WTC11 (cell line): ENCODE measurements at regions not wholly inside any gene's neighbourhood (a gene's known extent, or its start where the extent isn't known, plus 50 kb on each side); places are given as distances from the start of the nearest gene placed in this dataset.

Experiments used
- CBFB ChIP-seq: sonication (generic); formaldehyde crosslinking; IDR thresholded peaks from 2 replicates; pipeline ENCODE4 v1.8.1; 2022; ENCODE audit warnings: mild to moderate bottlenecking, low read depth, missing genetic modification reagents
- FOXJ3 ChIP-seq: sonication (generic); formaldehyde crosslinking; IDR thresholded peaks from 2 replicates; pipeline ENCODE4 v1.9.0; 2021; ENCODE audit warnings: missing genetic modification reagents, mild to moderate bottlenecking, borderline replicate concordance
- FOXP1 ChIP-seq: sonication (generic); formaldehyde crosslinking; IDR thresholded peaks from 2 replicates; pipeline ENCODE4 v1.8.0; 2022; ENCODE audit warnings: missing genetic modification reagents, mild to moderate bottlenecking, moderate library complexity, borderline replicate concordance
- NFYB ChIP-seq: sonication (generic); formaldehyde crosslinking; conservative IDR thresholded peaks from 2 replicates; pipeline ENCODE4 v1.8.0; 2022; ENCODE audit warnings: low read depth, missing genetic modification reagents
- NR2C2 ChIP-seq: sonication (generic); formaldehyde crosslinking; IDR thresholded peaks from 2 replicates; pipeline ENCODE4 v1.8.0; 2022; ENCODE audit warnings: mild to moderate bottlenecking, missing genetic modification reagents
- SP1 ChIP-seq: sonication (generic); formaldehyde crosslinking; conservative IDR thresholded peaks from 2 replicates; pipeline ENCODE4 v1.8.1; 2022; ENCODE audit warnings: missing genetic modification reagents
- TF ChIP-seq, protein P1 (sequence below): sonication (generic); formaldehyde crosslinking; IDR thresholded peaks from 2 replicates; pipeline ENCODE4 v1.8.1; 2023; ENCODE audit warnings: mild to moderate bottlenecking, missing genetic modification reagents
- TF ChIP-seq, protein P2 (sequence below): fragments of 200-600 bp; IDR thresholded peaks from 2 replicates; pipeline ENCODE4 v1.8.0; 2022; ENCODE audit warnings: antibody characterized with exemption
- TF ChIP-seq, protein P3 (sequence below): sonication (generic); formaldehyde crosslinking; IDR thresholded peaks from 2 replicates; pipeline ENCODE4 v1.8.0; 2022; ENCODE audit warnings: mild to moderate bottlenecking, missing genetic modification reagents
- TF ChIP-seq, protein P4 (sequence below): sonication (generic); formaldehyde crosslinking; IDR thresholded peaks from 2 replicates; pipeline ENCODE4 v1.8.0; 2023; ENCODE audit warnings: missing genetic modification reagents, mild to moderate bottlenecking, borderline replicate concordance
- TF ChIP-seq, protein P5 (sequence below): sonication (generic); formaldehyde crosslinking; IDR thresholded peaks from 2 replicates; pipeline ENCODE4 v1.8.0; 2023; ENCODE audit warnings: mild to moderate bottlenecking, missing genetic modification reagents
- TF ChIP-seq, protein P6 (sequence below): sonication (generic); formaldehyde crosslinking; conservative IDR thresholded peaks from 2 replicates; pipeline ENCODE4 v1.8.1; 2022; ENCODE audit warnings: mild to moderate bottlenecking, missing genetic modification reagents

DNA sequence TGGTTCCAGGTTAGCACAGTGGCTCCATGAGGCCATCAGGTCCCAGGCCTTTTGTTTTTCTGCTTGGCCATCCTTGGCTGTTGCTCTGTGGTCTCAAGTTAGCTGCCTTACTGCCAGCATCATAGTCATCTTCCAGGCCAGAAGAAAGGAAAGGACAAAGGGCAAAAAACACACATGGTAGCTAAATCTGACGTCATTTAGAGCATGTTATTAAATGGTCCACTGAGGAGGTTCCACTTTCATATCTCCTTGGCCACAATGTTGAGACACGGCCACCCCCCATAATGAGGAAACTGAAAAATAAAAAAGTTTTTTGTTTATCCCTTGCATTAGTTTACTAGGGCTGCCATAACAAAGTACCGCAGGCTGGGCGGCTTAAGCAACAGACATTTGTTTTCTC, 106.4 kb upstream of the NIPBL start:
- TF ChIP-seq NR2C2 (CRISPR knock-in tag) (no peak), NFYB (CRISPR knock-in tag) (no peak), FOXP1 (CRISPR knock-in tag) (no peak), SP1 (CRISPR knock-in tag) (no peak), CBFB (no peak), FOXJ3 (CRISPR knock-in tag) (no peak)
- TF ChIP-seq, protein P1, sequence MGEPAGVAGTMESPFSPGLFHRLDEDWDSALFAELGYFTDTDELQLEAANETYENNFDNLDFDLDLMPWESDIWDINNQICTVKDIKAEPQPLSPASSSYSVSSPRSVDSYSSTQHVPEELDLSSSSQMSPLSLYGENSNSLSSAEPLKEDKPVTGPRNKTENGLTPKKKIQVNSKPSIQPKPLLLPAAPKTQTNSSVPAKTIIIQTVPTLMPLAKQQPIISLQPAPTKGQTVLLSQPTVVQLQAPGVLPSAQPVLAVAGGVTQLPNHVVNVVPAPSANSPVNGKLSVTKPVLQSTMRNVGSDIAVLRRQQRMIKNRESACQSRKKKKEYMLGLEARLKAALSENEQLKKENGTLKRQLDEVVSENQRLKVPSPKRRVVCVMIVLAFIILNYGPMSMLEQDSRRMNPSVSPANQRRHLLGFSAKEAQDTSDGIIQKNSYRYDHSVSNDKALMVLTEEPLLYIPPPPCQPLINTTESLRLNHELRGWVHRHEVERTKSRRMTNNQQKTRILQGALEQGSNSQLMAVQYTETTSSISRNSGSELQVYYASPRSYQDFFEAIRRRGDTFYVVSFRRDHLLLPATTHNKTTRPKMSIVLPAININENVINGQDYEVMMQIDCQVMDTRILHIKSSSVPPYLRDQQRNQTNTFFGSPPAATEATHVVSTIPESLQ (CRISPR knock-in tag), result no peak
- TF ChIP-seq, protein P2, sequence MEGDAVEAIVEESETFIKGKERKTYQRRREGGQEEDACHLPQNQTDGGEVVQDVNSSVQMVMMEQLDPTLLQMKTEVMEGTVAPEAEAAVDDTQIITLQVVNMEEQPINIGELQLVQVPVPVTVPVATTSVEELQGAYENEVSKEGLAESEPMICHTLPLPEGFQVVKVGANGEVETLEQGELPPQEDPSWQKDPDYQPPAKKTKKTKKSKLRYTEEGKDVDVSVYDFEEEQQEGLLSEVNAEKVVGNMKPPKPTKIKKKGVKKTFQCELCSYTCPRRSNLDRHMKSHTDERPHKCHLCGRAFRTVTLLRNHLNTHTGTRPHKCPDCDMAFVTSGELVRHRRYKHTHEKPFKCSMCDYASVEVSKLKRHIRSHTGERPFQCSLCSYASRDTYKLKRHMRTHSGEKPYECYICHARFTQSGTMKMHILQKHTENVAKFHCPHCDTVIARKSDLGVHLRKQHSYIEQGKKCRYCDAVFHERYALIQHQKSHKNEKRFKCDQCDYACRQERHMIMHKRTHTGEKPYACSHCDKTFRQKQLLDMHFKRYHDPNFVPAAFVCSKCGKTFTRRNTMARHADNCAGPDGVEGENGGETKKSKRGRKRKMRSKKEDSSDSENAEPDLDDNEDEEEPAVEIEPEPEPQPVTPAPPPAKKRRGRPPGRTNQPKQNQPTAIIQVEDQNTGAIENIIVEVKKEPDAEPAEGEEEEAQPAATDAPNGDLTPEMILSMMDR, result no peak
- TF ChIP-seq, protein P3, sequence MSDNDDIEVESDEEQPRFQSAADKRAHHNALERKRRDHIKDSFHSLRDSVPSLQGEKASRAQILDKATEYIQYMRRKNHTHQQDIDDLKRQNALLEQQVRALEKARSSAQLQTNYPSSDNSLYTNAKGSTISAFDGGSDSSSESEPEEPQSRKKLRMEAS (CRISPR knock-in tag), result no peak
- TF ChIP-seq, protein P4, sequence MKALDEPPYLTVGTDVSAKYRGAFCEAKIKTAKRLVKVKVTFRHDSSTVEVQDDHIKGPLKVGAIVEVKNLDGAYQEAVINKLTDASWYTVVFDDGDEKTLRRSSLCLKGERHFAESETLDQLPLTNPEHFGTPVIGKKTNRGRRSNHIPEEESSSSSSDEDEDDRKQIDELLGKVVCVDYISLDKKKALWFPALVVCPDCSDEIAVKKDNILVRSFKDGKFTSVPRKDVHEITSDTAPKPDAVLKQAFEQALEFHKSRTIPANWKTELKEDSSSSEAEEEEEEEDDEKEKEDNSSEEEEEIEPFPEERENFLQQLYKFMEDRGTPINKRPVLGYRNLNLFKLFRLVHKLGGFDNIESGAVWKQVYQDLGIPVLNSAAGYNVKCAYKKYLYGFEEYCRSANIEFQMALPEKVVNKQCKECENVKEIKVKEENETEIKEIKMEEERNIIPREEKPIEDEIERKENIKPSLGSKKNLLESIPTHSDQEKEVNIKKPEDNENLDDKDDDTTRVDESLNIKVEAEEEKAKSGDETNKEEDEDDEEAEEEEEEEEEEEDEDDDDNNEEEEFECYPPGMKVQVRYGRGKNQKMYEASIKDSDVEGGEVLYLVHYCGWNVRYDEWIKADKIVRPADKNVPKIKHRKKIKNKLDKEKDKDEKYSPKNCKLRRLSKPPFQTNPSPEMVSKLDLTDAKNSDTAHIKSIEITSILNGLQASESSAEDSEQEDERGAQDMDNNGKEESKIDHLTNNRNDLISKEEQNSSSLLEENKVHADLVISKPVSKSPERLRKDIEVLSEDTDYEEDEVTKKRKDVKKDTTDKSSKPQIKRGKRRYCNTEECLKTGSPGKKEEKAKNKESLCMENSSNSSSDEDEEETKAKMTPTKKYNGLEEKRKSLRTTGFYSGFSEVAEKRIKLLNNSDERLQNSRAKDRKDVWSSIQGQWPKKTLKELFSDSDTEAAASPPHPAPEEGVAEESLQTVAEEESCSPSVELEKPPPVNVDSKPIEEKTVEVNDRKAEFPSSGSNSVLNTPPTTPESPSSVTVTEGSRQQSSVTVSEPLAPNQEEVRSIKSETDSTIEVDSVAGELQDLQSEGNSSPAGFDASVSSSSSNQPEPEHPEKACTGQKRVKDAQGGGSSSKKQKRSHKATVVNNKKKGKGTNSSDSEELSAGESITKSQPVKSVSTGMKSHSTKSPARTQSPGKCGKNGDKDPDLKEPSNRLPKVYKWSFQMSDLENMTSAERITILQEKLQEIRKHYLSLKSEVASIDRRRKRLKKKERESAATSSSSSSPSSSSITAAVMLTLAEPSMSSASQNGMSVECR, result no peak
- TF ChIP-seq, protein P5, sequence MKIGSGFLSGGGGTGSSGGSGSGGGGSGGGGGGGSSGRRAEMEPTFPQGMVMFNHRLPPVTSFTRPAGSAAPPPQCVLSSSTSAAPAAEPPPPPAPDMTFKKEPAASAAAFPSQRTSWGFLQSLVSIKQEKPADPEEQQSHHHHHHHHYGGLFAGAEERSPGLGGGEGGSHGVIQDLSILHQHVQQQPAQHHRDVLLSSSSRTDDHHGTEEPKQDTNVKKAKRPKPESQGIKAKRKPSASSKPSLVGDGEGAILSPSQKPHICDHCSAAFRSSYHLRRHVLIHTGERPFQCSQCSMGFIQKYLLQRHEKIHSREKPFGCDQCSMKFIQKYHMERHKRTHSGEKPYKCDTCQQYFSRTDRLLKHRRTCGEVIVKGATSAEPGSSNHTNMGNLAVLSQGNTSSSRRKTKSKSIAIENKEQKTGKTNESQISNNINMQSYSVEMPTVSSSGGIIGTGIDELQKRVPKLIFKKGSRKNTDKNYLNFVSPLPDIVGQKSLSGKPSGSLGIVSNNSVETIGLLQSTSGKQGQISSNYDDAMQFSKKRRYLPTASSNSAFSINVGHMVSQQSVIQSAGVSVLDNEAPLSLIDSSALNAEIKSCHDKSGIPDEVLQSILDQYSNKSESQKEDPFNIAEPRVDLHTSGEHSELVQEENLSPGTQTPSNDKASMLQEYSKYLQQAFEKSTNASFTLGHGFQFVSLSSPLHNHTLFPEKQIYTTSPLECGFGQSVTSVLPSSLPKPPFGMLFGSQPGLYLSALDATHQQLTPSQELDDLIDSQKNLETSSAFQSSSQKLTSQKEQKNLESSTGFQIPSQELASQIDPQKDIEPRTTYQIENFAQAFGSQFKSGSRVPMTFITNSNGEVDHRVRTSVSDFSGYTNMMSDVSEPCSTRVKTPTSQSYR (CRISPR knock-in tag), result no peak
- TF ChIP-seq, protein P6, sequence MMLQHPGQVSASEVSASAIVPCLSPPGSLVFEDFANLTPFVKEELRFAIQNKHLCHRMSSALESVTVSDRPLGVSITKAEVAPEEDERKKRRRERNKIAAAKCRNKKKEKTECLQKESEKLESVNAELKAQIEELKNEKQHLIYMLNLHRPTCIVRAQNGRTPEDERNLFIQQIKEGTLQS (CRISPR knock-in tag), result no peak
